HG02840 (cell line): ENCODE measurements at regions not wholly inside any gene's neighbourhood (a gene's known extent, or its start where the extent isn't known, plus 50 kb on each side); places are given as distances from the start of the nearest gene placed in this dataset.
"Not testable (repeated sequence)": the region's sequence is repeated elsewhere in the genome, so short reads cannot be mapped to it uniquely, and the experiment has no call there.

Experiments used
- ATAC-seq: cut with Tn5 transposase; IDR thresholded peaks from one replicate; pipeline ENCODE4 v1.9.1; 2021; ENCODE audit warnings: mild to moderate bottlenecking, moderate library complexity, moderate number of reproducible peaks; ENCODE audit not compliant: unreplicated experiment, low FRiP score

- no peak for ATAC-seq
These were observed 59.0 kb downstream of the FASLG start for GRCh38 chr1:172717722-172718465.

DNA sequence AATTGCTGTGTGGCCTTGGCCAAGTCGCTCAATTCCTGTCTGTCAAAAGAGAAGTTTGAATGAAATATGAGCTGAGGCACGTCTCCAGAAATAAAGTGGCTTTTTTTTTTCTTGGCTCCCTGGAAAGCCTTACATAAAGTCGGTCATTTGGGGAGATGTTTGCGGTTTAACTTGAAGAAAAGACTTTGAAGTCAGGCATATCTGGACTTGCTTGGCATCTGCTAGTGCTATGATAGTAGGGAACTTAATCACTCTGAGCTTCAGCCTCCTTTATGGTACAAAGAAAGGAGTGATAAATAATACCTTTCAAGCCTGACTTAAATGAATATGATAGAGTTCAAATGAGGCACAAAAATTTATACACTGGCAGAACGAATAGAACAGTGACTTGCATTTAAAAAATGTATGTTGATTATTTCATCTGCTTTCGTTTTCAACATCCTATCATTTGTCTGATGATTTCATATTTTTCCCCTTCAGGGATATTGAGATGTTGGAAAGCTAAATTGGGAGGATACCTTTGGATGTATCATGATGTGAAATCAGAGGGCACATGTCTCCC is 60.2 kb downstream of the FASLG start:
- no peak for ATAC-seq

GRCh38 chr1:172719694-172720138 is 60.8 kb downstream of the FASLG start:
- ATAC-seq, result no peak

- ATAC-seq, result no peak
These were observed 61.4 kb downstream of the FASLG start for GRCh38 chr1:172720339-172720738.

DNA sequence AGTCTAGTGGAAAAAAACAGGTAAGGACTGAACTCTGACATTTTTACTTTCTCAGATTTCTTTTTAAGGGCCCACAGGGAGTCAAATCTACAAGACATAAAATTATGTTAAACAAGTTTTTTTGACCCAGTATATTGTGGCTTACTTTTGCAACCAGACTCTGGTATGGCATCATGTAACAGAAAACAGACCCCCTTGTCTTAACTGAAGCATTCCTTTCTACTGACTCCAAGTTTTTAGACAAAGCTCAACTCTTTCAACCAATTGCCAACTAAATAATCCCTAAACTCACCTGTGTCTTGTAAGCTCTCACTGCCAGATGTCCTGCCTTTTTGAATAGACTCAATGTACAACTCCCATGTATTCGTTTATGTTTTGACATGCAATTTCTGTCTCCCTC is 64.3 kb downstream of the FASLG start:
- no peak for ATAC-seq

- no peak for ATAC-seq
These were observed 65.3 kb downstream of the FASLG start for GRCh38 chr1:172724232-172724631.

GRCh38 chr1:172724765-172725613 is 66.1 kb downstream of the FASLG start:
- ATAC-seq, result peak; percentile 67

- ATAC-seq, result no peak
These were observed 67.8 kb downstream of the FASLG start for GRCh38 chr1:172726740-172727139.

DNA sequence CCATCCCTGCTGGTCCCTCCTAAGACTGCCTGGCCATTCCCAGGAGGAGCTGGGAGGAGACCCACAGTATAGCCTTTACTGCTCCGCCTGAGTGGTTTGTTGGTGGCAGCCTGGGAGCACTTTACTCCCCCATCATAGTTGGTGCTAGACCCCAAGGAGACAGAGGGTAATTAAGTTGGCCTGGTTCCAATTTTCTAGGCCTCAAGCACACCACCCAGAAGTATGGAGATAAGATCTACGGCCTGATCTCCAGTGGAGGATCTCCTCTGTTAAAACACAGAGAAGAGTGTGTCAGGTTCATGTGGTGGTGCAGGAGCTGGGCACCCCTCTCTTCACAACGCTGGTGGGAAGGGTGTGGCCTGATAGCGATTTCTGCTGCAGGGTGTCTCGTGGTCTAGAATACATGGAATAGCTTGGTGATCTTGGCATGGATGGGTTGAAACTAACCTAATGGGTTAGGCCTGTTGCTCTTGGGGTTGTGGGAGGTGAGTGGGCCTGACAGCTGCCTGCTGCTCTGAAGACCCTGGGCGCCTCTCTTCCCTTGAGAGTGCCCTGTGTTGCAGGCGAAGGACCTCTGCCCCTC is 68.5 kb downstream of the FASLG start:
- ATAC-seq, result no peak

DNA sequence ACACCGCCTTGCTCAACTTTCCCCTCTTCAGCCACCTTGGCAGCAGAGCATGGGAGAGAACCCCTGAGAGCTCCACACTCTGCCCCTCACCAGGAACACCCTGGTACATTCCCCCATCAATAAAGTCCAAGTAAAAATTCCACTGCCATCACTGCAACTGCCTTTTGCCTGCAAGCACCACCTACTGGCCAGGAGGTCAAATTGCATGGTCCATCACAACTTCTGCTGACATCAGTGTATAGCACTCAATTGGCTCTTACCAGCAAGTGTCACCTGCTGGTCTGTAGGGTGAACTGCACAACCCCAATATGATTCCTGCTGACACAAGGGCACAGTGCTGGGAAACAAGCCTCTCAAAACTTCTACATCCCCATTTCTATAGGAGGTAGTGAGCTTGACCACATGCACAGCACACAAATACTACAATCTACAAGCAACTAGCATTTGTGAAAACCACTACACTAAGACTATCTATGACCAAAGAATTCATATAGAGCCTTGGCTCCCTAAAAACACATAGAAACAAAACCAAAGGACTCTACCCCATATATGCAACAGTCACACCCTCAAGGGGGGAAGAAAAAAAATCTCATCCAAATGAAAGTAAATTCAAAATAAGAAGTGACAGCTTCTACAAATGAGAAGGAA is 69.2 kb downstream of the FASLG start:
- no peak for ATAC-seq

- ATAC-seq, result not testable (repeated sequence)
These were observed 69.8 kb downstream of the FASLG start for GRCh38 chr1:172728705-172729104.

DNA sequence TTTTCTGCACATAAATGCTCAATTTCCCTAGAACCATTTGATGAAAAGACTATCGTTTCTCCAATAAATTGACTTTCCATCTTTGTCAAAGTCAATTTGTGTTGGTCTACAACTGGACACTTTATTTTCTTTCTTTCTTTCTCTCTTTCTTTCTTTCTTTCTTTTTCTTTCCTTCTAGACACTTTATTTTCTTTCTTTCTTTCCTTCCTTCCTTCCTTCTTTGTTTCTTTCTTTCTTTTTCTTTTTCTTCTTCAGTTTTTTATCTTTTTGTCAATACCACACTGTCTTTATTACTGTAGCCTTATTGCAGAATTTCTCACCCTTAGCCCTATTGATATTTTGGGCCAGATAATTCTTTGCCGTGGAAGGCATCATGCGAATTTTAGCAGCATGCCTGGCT is 73.5 kb downstream of the FASLG start:
- no peak for ATAC-seq

GRCh38 chr1:172733815-172734214 is 74.9 kb downstream of the FASLG start:
- ATAC-seq, result no peak

GRCh38 chr1:172738389-172738788 is 79.5 kb downstream of the FASLG start:
- ATAC-seq, result no peak

GRCh38 chr1:172742599-172743500 is 83.9 kb downstream of the FASLG start:
- ATAC-seq, result no peak

DNA sequence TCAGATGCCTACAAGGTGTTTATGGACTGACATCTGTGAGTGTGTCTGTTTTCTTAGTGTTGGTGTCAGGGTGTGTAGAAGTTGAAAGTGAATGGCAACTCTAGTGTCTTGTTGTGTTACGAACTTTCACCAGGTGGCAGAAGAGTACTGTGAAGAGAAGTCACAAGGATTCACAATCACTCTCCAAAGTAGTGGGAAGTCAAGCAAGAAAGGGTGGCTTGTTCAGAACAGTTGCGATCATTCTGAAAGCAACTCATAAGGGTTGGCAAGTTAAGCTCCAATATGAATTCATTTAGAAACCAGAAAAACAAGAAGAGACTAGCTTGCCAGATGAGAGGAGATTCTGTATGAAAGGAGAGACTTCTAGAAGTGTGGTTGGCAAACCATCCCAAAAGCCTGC is 86.1 kb downstream of the FASLG start:
- ATAC-seq, result peak; percentile 43

GRCh38 chr1:172746091-172746949 is 87.4 kb downstream of the FASLG start:
- peak; percentile 82 for ATAC-seq

DNA sequence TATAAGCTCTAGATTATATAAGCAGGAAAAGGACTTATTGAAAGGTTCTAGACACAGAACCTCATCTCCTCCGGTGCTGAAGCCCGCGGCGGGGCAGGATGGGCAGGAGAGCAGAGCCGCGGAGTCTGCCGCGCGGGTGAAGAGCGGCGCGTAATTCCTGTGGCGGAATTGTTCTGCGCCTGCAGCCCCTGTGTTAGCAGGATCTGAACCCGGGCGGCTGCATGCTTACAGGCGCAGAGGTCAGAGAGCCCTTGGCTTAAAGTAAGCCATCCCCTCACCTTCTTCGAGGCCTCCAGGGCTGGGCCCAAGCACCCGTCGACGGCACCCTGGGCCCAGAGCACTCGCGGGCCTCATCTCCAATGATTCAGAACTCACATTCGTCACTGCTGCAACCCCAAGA is 89.3 kb downstream of the FASLG start:
- ATAC-seq, result no peak

- ATAC-seq, result no peak
These were observed 92.8 kb downstream of the FASLG start for GRCh38 chr1:172751683-172752082.
